Activated T-helper 2 cell treated with anti-CD3 and anti-CD28 coated beads, Interferon-gamma antibody, Interleukin-2, Interleukin-4, amounts not matched to agents 10 μg/mL and 5 μg/mL and 100 μg/mL, durations not matched to agents 14 hours and 24 hours and 36 hours (primary cell): ENCODE measurements at regions not wholly inside any gene's neighbourhood (a gene's known extent, or its start where the extent isn't known, plus 50 kb on each side); places are given as distances from the start of the nearest gene placed in this dataset.
"Not testable (repeated sequence)": the region's sequence is repeated elsewhere in the genome, so short reads cannot be mapped to it uniquely, and the experiment has no call there.

Source experiments
- DNase-seq: peaks from one replicate; pipeline ENCODE4 v3.0.0; 2021; ENCODE audit warnings: low spot score
- H3K27ac Mint-ChIP-seq: one replicate; pipeline ENCODE4 v1.8.0; 2021; ENCODE audit warnings: mixed read lengths
- H3K27me3 Mint-ChIP-seq: one replicate; pipeline ENCODE4 v1.8.0; 2021; ENCODE audit warnings: low read depth, mixed read lengths
- H3K36me3 Mint-ChIP-seq: one replicate; pipeline ENCODE4 v1.8.0; 2021; ENCODE audit warnings: low read depth, mixed read lengths
- H3K4me1 Mint-ChIP-seq: one replicate; pipeline ENCODE4 v1.8.0; 2021; ENCODE audit warnings: low read depth, mixed read lengths
- H3K4me3 Mint-ChIP-seq: one replicate; pipeline ENCODE4 v1.8.0; 2021; ENCODE audit warnings: low read depth, mild to moderate bottlenecking, moderate library complexity, mixed read lengths
- H3K9me3 Mint-ChIP-seq: one replicate; pipeline ENCODE4 v1.8.0; 2021; ENCODE audit warnings: mixed read lengths
- intact Hi-C: fragments of 100-400 bp; cut with micrococcal nuclease; formaldehyde crosslinking; loops from one replicate; pipeline ENCODE4 v1.15.1; 2023

DNA sequence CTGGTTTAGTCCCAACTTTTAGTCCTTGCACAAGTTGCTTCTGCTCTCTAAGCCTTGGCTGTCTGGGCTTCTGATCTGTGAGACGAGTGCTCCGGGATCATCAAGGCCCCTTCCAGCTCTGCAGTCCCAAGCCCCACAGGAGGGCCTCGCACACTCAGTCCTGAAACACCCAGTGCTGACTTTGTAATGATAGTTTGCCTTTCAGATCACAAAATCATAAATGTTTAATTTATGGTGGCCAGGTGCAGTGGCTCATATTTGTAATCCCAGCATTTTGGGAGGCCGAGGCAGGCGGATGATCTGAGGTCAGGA lies 95.9 kb upstream of the SLC25A48 start:
- H3K9me3 Mint-ChIP-seq: no peaks in the 10 kb centered on the region
- no peak overlapping the region for H3K27ac Mint-ChIP-seq
- H3K36me3 Mint-ChIP-seq: no peaks in the 10 kb centered on the region
- DNase-seq: no peak
- intact Hi-C loops: no loop called here
- H3K4me1 Mint-ChIP-seq: no peaks in the 10 kb centered on the region
- H3K27me3 Mint-ChIP-seq: peaks cover 2% of the 10 kb centered on the region
- H3K4me3 Mint-ChIP-seq: no peak overlapping the region

DNA sequence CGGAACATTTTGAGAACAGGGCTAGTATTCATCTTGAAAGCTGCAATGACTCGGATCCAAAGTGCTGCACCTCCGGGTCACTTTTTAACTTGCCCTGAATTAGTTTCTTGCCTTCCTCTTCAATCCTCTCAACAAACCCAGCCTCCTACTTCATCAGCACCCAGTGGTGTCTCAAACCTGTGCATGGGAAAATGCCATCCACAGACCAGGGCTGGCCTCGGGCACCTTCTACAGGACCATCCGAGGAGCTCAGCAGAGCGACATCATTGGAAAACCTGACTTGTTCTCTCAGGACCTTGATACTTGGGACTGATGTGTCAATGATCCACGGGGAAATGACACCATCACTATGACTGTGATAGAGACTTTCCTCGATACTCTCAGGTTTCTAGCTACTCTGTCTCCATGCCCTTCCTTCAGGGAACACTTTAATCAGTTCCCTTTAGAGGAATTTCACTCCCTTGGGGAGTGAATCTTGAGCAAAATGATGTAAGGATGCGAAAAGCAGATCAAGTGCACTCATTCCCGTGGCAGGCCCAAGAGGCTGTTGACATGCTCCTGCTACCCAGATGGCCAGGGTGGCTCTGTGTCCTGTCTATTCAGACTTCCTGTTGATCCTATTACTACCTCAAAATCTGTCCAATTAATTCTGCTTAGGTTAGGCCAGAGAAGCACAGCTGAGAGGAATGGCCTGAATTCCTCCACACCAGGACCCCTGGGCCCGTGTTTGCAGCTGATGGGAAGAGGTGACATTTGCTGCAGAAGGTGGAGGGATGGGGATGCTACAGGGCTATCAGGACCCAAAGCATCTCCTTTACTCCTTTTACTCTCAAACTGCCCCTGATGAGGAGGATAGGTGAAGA lies 96.5 kb upstream of the SLC25A48 start:
- Mint-ChIP-seq H3K9me3 (no peaks in the 10 kb centered on the region), H3K27me3 (peaks cover 2% of the 10 kb centered on the region)
- intact Hi-C loops: no loop called here

DNA sequence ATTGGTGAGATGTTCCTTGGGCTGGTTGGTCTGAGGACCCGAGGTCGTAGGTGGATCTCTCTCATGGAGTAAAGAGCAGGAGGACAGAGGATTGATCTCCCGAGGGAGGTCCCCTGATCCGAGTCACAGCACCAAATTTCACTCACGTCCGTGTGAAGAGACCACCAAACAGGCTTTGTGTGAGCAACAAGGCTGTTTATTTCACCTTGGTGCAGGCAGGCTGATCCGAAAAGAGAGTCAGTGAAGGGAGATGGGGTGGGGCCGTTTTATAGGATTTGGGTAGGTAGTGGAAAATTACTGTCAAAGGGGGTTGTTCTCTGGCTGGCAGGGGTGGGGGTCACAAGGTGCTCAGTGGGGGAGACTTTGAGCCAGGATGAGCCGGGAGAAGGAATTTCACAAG lies 97.5 kb upstream of the SLC25A48 start:
- H3K36me3 Mint-ChIP-seq, H3K27ac Mint-ChIP-seq, H3K27me3 Mint-ChIP-seq, H3K9me3 Mint-ChIP-seq, DNase-seq, H3K4me3 Mint-ChIP-seq, intact Hi-C loops, H3K4me1 Mint-ChIP-seq: not testable (repeated sequence)

More for the DNA sequence above, 96.5 kb upstream of the SLC25A48 start:
- no peaks in the 10 kb centered on the region for H3K4me1 Mint-ChIP-seq
- H3K27ac Mint-ChIP-seq: no peak overlapping the region
- H3K4me3 Mint-ChIP-seq: no peak overlapping the region
- DNase-seq: no peak
- H3K36me3 Mint-ChIP-seq: no peaks in the 10 kb centered on the region

DNA sequence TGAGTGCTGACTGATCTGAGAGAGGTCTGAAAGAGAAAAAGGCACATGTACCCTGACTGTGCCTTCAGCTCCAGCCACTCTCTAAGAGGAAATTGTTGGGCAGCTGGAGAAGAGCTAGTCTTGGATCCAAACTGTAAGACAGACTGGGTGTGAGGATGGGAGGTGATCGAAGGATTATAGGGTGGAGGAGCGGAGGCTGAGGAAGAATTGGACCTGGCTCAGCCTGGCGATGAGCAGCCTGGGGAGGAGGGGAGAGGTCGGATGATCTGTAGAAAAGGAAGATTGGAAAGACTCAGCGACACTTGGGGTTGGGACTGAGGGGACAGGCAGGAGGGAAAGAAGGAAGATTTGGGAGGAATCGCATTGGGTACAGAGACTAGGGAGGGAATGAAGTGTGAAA lies 98.6 kb upstream of the SLC25A48 start:
- no peaks in the 10 kb centered on the region for H3K36me3 Mint-ChIP-seq
- peaks cover 2% of the 10 kb centered on the region for H3K27me3 Mint-ChIP-seq
- no peak overlapping the region for H3K27ac Mint-ChIP-seq
- no peak for DNase-seq
- intact Hi-C loops: no loop called here
- H3K9me3 Mint-ChIP-seq: no peaks in the 10 kb centered on the region
- H3K4me3 Mint-ChIP-seq: no peak overlapping the region
- H3K4me1 Mint-ChIP-seq: no peaks in the 10 kb centered on the region

DNA sequence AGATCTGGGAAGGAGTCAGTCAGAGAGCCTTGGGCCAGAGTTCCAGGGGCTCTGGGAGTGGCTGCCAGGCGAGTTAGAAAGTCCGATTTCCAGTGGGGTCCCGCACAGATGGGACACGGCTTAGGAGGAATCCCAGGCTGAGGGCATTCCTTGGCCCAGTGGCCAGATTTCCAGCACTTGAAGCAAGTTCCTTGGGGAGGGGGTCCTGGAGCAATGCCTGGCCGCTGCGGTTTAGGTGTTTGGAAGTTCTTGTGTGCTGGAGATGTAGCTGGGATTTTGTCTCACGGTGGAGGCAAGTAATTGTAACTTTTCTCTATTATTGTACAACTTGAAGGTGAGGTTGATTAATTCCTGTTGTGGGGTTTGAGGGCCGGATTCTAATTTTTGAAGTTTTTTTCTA lies 99.5 kb upstream of the SLC25A48 start:
- H3K4me1 Mint-ChIP-seq, H3K4me3 Mint-ChIP-seq, H3K27me3 Mint-ChIP-seq, H3K9me3 Mint-ChIP-seq, H3K36me3 Mint-ChIP-seq, intact Hi-C loops, H3K27ac Mint-ChIP-seq, DNase-seq: not testable (repeated sequence)

DNA sequence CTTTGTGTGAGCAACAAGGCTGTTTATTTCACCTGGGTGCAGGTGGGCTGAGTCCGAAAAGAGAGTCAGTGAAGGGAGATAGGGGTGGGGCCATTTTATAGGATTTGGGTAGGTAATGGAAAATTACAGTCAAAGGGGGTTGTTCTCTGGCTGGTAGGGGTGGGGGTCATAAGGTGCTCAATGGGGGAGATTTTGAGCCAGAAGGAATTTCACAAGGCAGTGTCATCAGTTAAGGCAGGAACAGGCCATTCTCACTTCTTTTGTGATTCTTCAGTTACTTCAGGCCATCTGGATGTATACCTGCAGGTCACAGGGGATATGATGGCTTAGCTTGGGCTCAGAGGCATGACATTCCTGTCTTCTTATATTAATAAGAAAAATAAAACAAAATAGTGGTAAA lies 103.4 kb upstream of the SLC25A48 start:
- H3K27me3 Mint-ChIP-seq, H3K36me3 Mint-ChIP-seq, H3K27ac Mint-ChIP-seq, H3K4me1 Mint-ChIP-seq, DNase-seq, H3K9me3 Mint-ChIP-seq, intact Hi-C loops, H3K4me3 Mint-ChIP-seq: not testable (repeated sequence)

DNA sequence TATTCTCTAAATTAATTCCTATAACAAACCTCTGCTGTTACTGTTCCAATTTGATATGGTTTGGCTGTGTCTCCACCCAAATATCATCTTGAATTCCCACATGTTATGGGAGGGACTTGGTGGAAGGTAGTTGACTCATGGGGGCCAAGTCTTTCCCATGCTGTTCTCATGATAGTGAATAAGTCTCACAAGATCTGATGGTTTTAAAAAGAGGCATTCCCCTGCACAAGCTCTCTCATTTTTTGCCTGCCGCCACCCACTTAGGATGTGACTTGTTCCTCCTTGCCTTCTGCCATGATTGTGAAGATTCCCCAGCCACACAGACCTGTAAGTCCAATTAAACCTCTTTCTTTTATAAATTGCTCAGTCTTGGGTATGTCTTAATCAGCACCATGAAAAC lies 104.3 kb upstream of the SLC25A48 start:
- H3K27me3 Mint-ChIP-seq, DNase-seq, H3K27ac Mint-ChIP-seq, intact Hi-C loops, H3K36me3 Mint-ChIP-seq, H3K4me3 Mint-ChIP-seq, H3K4me1 Mint-ChIP-seq, H3K9me3 Mint-ChIP-seq: not testable (repeated sequence)

DNA sequence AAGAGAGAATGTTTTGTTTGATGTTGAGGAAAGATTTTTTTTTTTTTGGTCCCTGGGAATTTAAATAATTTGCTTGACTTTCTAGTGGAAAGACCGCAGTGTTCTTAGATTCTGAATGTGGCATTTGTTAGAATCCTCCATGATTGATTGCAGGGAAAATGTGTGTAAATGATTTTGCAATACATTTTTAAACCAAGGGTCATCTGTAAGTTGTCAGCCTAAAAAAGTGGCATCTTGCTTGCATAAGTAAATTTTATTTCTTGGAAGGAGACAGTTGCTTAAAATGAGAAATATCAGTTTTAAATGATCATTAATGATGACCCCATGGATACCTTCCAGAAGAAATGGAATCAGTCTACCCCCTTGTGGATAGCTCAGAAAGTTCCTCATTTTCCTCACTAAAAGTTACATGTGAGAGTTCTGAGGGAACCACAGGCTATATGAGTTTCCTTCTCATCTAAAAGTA lies 105.1 kb upstream of the SLC25A48 start:
- no peak overlapping the region for H3K4me3 Mint-ChIP-seq

DNA sequence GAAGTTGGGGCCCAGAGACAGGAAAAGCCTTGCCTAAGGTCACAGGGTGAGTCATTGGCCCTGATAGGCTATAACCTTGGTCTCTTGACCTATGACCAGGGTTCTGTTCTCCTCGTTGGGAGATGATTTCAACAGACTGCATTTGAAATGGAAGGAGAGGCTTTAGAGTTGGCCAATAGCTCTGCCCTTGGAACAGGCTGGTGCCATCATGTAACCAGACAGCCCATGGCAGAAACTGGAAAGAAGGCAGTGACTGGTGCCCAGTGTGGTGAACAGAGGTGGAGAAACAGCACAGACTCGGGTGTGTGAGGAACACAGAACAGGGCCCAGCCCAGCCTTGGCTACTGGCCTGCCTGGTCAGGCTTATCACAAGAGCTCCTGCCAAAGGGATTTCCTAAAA lies 109.8 kb upstream of the SLC25A48 start:
- H3K36me3 Mint-ChIP-seq: no peaks in the 10 kb centered on the region
- no peaks in the 10 kb centered on the region for H3K4me1 Mint-ChIP-seq
- no peak for DNase-seq
- H3K27me3 Mint-ChIP-seq: no peaks in the 10 kb centered on the region
- no peak overlapping the region for H3K27ac Mint-ChIP-seq
- intact Hi-C loops: no loop called here
- H3K4me3 Mint-ChIP-seq: no peak overlapping the region
- H3K9me3 Mint-ChIP-seq: no peaks in the 10 kb centered on the region

More for the DNA sequence above, 105.1 kb upstream of the SLC25A48 start:
- intact Hi-C loops: no loop called here
- no peak overlapping the region for H3K27ac Mint-ChIP-seq
- no peak for DNase-seq
- H3K27me3 Mint-ChIP-seq: no peaks in the 10 kb centered on the region
- H3K36me3 Mint-ChIP-seq: no peaks in the 10 kb centered on the region
- no peaks in the 10 kb centered on the region for H3K9me3 Mint-ChIP-seq
- no peaks in the 10 kb centered on the region for H3K4me1 Mint-ChIP-seq

DNA sequence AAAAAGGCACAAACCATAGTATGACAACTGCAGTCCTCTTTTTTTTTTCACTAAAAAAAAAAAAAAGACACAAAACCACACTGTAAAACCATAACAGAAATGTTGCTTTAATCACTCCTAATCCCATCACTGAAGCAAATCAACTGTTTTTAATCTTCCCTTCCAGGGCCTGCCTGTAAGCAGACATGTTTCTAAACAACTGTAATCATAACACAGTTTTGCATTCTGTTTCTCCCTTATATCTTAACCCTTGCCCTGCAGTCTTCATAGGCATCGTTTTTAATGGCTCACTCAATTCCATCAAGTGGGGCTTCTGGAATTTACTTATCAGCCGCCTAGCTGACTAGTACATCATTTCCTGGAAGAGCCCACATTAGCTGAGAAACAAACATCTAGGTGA lies 111.0 kb upstream of the SLC25A48 start:
- no peak for DNase-seq
- intact Hi-C loops: no loop called here
- no peaks in the 10 kb centered on the region for H3K9me3 Mint-ChIP-seq
- H3K27me3 Mint-ChIP-seq: no peaks in the 10 kb centered on the region
- H3K4me3 Mint-ChIP-seq: no peak overlapping the region
- no peaks in the 10 kb centered on the region for H3K36me3 Mint-ChIP-seq
- no peaks in the 10 kb centered on the region for H3K4me1 Mint-ChIP-seq
- no peak overlapping the region for H3K27ac Mint-ChIP-seq

DNA sequence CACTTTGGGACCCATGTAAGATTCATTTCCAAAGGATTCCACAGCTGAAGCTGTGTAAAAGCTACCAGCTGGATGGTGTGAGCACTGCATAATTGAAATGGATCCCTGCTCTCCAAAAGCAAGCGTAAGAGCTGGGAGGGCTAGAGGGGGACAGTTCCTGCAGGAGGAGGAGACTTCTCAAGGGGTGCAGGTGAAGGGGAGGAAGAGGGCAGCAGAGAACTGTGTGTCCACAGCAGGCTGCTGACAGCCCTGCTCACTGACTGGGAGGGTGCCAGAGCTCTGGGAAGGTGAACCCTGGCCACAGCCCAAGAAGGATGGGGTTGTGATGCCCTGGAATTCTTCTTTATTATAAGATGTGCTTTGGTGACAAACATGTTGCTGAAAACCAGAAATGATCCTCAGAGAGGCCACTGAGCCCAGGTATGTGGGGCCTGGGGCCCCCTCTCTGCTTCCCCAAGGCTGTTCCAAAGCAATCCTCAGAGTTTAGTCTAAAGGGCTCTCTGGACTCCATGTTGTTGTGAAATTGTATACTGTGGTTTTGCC lies 112.8 kb upstream of the SLC25A48 start:
- Mint-ChIP-seq H3K27me3 (no peaks in the 10 kb centered on the region), H3K4me1 (no peaks in the 10 kb centered on the region), H3K27ac (no peak overlapping the region), H3K36me3 (no peaks in the 10 kb centered on the region), H3K4me3 (no peak overlapping the region), H3K9me3 (no peaks in the 10 kb centered on the region)
- intact Hi-C loops: no loop called here
- DNase-seq: no peak

DNA sequence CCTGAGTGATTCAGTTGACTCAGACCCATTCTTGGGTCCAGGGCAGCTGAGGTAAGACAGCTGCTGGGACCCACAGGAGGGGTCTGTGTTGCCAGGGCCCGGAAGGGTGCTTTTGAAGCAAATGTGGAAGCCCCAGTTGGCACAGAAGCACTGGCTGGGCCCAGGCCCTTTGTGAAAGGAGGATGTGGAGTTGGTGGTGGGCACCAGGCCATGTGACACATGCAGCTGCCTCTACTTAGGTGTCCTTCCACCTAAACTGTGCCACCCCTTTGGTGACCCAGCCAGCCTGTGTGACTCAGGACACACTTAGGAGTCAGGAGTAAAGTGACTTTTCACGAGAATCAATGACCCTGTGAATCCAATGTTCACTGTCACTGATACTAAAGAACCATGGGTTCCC lies 114.3 kb upstream of the SLC25A48 start:
- Mint-ChIP-seq H3K4me1 (no peaks in the 10 kb centered on the region), H3K27me3 (no peaks in the 10 kb centered on the region), H3K9me3 (no peaks in the 10 kb centered on the region), H3K27ac (no peak overlapping the region), H3K36me3 (no peaks in the 10 kb centered on the region), H3K4me3 (no peak overlapping the region)
- intact Hi-C loops: no loop called here
- DNase-seq: no peak

DNA sequence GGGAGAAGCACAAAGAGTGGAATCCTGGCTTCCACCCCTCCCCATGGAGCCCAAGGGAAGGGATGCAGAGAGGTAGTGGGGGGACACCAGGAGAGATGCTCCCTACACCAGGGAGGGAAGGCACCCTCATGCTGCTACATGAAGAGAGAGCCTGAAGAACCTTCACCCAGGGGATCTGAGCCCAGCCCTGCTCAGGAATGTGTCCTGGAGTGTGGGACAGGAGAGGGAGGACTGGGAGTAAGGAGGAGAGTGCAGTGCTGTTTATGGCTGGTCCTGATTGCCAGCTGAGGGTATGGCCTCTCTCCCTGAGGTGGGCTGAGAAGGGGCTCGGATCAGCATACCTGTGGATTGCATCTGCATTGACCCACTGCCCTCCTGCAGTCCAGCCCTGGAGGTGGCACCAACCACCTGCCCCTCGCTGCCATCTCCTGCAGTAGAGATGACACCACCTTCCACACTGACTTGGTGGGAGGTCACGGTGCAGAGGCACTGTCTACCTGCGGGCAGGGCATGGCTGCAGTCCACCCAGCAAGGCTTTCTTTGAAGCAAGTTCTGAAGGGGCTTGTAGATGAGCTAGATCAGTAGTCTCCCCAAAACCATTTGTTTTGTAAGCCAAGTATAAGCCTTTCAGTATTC lies 114.9 kb upstream of the SLC25A48 start:
- H3K27me3 Mint-ChIP-seq: no peaks in the 10 kb centered on the region

More for the DNA sequence above, 114.9 kb upstream of the SLC25A48 start:
- Mint-ChIP-seq H3K36me3 (no peaks in the 10 kb centered on the region), H3K4me3 (no peak overlapping the region), H3K4me1 (no peaks in the 10 kb centered on the region), H3K27ac (no peak overlapping the region), H3K9me3 (no peaks in the 10 kb centered on the region)
- no peak for DNase-seq
- intact Hi-C loops: no loop called here
